ENCODE measurements at regions not wholly inside any gene's neighbourhood (a gene's known extent, or its start where the extent isn't known, plus 50 kb on each side); places are given as distances from the start of the nearest gene placed in this dataset.

- DNase-seq: no peak
Observed at GRCh38 chr12:59839514-59839913, 243.7 kb downstream of the SLC16A7 start.

GRCh38 chr12:59843260-59843843, 247.5 kb downstream of the SLC16A7 start:
- no peak for DNase-seq

DNA sequence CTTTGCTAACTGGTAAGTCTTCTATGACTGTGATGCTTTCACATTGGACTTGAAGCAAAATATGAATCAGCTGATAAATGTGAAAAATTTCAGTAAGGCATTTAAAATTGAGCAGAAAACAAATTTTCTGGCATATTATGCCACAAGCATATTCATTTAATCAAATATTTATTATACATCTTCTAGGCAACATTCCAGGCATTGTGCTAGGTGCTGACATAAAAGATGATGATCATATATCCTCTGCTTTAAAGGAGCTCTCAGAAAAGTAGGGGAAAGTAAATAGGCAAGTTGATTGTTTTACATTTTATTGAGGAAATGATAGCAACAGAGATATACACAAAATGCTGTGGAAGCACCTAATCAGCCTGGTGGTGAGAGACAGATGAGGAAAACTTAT, 248.9 kb downstream of the SLC16A7 start:
- DNase-seq: no peak

- DNase-seq: no peak
Observed at GRCh38 chr12:59845293-59845692, 249.5 kb downstream of the SLC16A7 start.

DNA sequence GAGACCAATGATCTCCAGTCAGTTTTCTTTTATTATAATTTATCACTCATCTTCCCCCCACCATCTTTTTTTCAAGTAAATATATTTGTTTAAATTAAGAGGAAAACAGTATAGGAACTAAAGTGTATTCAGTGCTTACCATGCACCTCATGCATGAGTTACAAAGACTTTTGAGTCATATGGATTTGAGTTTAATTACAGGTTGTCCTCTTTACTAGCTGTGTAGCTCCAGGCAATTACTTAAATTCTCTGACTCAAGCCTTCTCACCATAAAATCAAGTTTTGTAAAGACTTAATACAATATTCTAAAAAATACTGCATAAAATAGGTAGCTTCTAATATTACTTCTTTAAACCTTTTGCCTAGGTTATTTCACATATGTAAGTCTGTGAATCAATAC, 251.3 kb downstream of the SLC16A7 start:
- no peak for DNase-seq

DNA sequence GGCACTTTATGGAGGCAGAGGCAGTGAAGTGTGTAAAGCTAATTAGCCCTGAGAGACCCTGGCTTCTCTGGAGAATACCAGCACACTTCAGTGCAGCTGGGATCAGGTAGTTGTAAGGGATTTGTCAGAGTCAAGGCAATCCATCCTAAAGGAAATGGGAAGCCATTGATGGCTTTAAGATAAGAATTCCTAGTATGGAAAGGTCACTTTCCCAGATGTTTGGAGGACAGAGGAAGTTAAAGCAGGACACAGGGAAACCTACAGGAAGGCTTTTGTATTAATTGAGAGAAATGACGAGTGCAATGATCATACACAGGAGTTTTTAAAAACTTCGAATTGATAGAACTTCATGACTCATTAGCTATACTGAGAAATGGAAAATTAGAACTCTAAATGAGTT, 254.4 kb downstream of the SLC16A7 start:
- no peak for DNase-seq

- no peak for DNase-seq
Observed at GRCh38 chr12:59858508-59859170, 262.8 kb downstream of the SLC16A7 start.

- no peak for DNase-seq
Observed at GRCh38 chr12:59859171-59859510, 263.3 kb downstream of the SLC16A7 start.

GRCh38 chr12:59861635-59862034, 265.8 kb downstream of the SLC16A7 start:
- no peak for DNase-seq

- no peak for DNase-seq
Observed at GRCh38 chr12:59867055-59867454, 271.2 kb downstream of the SLC16A7 start.

- no peak for DNase-seq
Observed at GRCh38 chr12:59867689-59868088, 271.9 kb downstream of the SLC16A7 start.

DNA sequence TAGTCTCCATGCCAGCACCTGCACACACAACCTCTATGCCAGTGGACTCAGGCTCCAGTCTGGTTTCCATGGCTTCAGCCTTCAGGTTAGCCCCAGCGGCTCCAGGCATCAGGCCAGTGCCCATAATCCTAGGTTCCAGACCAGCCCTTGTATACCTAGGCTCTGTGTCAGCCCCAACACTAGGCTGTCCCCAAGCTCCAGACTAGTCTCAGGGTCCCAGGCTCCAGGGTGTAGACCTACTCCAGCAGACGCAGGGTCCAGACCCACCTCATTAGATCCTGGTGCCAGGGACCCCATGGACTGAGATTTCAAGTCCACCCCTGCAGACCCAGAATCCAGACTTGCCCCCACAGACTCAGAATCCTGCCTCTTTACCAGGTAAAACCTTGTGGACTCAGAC, 275.9 kb downstream of the SLC16A7 start:
- no peak for DNase-seq

- DNase-seq: no peak
Observed at GRCh38 chr12:59873136-59873535, 277.3 kb downstream of the SLC16A7 start.

DNA sequence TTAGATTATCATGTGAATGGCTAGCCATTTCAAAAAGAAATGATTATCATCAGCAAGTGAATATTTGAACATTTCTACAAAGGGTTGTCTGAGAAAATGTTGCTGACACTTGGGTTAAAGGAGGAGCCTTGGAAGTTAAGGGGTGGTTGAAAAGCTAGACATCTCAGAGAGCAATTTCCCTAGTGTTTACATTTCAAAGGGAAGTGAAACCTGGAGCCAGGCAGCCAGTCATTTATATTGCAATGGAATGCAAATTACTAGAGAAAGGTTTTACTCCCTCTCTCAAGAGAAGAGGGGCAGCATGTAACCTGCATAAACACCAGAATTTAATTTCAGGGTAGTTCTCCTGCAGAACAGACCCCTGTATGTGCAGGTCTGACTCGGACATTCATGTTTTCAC, 279.0 kb downstream of the SLC16A7 start:
- DNase-seq: no peak

DNA sequence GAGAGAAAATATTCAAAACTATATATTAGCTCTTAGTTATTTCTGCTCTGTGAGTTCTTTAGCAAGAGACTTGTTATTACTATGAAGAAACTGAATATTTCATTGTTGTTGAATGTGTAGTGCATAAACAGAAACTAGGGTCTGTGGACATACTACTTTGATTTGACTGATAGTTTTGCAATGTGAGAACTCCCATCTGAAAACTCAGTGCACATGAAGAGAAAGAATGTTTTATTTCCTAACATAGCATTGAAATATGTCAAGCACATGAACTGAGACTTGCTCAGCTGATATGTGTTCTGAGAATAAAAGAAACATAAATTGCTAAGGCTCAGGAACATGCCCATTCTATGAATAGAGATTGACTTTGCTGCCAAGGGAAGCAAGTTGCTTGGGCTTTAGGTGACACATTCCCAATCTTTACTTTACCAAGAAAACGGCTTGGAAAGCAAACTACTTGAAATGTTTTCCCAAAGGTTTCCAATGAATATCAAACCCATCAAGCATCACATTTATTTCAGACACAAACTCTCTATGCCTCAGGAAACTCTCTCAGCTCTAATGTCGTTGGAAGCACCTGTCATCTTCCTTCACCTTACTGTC, 290.4 kb downstream of the SLC16A7 start:
- DNase-seq: no peak

DNA sequence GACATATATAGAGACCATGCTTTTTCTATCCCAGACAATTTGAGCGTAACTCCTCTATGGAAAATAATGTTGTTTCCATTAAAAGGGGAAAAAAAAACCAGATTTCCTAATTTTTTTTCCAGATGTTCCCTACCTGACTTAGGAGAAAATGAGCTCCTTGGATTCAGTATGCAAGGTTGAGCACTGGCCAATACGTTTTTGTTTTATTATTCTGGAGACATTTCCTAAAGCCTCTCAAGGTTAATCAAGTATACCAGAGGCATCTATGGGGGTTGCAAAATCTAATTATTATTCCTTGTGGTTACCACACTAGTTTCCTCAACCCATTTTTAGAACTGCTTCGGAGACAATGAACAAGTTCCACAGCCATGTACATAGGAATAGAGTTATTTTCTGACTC, 291.3 kb downstream of the SLC16A7 start:
- DNase-seq: no peak

- DNase-seq: no peak
Observed at GRCh38 chr12:59890896-59891579, 295.2 kb downstream of the SLC16A7 start.

GRCh38 chr12:59895166-59895775, 299.4 kb downstream of the SLC16A7 start:
- no peak for DNase-seq

DNA sequence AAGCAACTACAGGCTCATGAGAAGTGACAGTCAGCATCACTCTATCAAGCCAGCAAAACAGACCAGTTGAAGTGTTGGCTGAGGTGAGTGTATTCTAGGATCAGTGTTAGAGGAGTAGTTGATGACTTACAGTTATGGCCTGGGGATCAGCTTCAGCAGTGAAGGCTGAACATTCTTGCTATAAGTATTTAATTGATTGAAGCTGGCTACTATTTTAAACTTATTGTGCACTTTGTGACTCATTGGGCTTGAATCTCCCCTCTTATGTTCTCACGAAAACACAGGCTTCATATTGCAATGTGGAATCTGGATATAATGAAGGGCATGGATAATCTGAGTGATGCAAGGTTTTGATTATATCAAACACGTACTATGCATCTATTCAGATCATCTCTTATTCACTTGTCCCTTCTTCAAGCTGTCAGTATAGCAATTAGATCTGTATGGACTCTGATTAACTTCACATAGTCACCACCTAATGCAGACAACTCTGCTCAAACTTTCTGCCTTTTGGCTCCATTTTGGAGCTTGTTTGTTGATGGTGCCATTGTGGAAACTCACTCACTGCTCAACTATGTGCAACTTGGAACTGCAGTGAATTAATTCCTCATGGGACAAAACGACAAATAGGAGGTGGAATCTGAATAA, 309.2 kb downstream of the SLC16A7 start:
- DNase-seq: no peak

DNA sequence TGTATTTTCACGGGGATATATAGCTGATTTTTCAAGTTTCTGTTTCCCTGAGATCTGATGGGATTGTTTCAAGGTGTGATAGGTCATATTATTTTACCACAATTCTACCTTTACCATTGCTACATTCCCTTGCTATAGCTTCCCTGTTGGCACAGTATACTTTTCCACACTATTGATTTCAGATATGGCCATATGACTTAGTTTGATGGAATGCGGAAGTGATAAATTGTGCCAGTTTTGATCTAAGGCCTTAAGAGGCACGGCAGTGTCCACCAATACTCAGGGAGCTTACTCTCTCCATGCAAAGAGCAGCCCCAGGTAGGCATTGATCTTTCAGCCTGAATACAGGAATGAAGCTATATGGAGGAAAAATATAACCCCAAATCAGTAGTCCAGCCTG, 315.7 kb downstream of the SLC16A7 start:
- DNase-seq: no peak

DNA sequence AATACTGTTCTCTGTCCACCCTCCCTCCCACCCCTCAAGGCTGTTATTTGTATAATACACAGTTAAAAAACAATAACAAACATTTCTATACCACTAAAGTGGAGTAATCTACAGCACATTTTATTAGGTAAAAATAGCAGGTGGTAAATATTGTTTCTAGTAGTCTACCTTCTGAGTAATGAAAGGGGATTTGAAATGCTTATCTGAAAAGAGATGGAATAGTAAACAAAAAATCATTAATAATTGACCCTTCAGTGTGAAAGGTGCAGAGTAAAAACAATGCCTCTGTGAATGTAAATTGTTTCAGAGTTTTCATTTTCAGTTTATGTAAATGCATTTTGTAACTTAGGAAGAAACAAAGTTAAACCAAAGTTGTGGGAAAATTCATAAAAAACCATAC, 321.2 kb downstream of the SLC16A7 start:
- DNase-seq: no peak

DNA sequence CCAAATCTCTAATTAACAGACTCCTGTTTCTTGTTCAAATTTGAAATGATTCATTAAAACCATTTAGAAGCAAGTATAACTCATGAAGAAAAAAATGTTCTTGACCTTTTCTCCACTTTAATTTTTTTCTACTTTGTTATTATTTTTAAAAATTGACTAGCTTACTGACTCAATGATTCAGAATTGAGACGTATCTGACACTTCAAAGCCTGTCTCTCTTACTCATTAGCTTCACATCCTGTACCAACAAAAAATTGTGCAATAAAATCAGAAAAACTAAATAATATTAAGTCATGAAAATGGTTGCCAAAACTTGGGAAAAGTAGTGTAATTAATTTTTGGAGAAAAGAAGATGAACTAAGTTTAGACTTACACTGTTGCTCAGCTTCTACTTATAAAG, 331.2 kb downstream of the SLC16A7 start:
- DNase-seq: no peak

DNA sequence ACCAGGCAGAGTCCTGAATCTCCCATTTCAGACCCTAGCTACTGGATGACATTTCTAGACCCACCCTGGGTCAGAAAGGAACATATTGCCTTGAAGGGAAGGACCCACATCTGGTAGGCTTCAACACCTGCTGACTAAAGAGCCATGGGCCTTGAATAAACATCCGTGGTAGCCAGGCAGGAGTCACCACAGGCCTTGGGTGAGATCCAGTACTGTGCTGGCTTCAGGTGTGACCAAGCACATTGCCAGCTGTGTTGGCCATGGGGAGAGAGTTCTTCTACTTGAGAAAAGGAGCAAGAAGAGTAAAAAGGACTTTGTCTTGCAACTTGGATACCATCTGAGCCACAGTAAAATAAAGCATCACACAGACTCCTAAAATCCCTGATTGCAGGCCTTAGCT, 332.6 kb downstream of the SLC16A7 start:
- no peak for DNase-seq

Measured in NCI-H187 treated with DMSO at 0.1 percent for 48 hours (cell line).